Right lobe of liver (tissue), 4 donors: ENCODE measurements at regions not wholly inside any gene's neighbourhood (a gene's known extent, or its start where the extent isn't known, plus 50 kb on each side); places are given as distances from the start of the nearest gene placed in this dataset.

Experiments
- POLR2A ChIP-seq: fragments of 450-650 bp; IDR thresholded peaks from one replicate; pipeline ENCODE4 v1.6.1; 2017; ENCODE audit warnings: antibody characterized with exemption, mild to moderate bottlenecking
- TF ChIP-seq, protein P1 (sequence below), 4 donors: fragments of 200-600 bp in 3 of 4; fragments of 450-650 bp in 1 of 4; IDR thresholded peaks; one replicate each; pipeline versions ENCODE4 v1.5.1 to v1.8.0; 2016 to 2022; ENCODE audit warnings: antibody characterized with exemption in 4 of 4, mild to moderate bottlenecking in 2 of 4
- donor health status: DM: no; HTN: no; CAD: no.
- donor health status: DM: no; HTN: no; CAD: no.
- donor health status: DM: no; HTN: yes; CAD: no.

- TF ChIP-seq, protein P1, sequence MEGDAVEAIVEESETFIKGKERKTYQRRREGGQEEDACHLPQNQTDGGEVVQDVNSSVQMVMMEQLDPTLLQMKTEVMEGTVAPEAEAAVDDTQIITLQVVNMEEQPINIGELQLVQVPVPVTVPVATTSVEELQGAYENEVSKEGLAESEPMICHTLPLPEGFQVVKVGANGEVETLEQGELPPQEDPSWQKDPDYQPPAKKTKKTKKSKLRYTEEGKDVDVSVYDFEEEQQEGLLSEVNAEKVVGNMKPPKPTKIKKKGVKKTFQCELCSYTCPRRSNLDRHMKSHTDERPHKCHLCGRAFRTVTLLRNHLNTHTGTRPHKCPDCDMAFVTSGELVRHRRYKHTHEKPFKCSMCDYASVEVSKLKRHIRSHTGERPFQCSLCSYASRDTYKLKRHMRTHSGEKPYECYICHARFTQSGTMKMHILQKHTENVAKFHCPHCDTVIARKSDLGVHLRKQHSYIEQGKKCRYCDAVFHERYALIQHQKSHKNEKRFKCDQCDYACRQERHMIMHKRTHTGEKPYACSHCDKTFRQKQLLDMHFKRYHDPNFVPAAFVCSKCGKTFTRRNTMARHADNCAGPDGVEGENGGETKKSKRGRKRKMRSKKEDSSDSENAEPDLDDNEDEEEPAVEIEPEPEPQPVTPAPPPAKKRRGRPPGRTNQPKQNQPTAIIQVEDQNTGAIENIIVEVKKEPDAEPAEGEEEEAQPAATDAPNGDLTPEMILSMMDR (IDR thresholded peaks at IDR 0.05), result no peak
- TF ChIP-seq POLR2A, result no peak
Observed at GRCh38 chr2:195503208-195503607, 153.8 kb upstream of the SLC39A10 start.
